ENCODE measurements at regions not wholly inside any gene's neighbourhood (a gene's known extent, or its start where the extent isn't known, plus 50 kb on each side); places are given as distances from the start of the nearest gene placed in this dataset.

DNA sequence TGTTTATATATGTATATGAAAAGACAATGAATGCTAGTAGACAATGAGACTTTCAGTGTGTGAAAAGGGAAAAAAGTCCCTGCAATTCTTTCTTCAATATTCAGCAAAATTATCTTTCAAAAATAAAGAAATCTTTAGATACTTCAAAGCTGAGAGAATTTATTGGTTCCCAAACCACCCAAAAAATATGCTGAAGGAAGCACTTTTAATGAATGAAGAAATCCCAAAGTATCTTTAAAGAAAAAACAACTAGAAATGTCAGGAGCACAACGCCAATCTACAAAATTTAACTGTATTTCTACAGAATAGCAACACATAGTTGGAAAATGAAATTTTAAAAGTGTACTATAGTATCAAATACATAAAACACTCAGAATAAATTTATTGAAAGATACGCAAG lies 142.3 kb upstream of the CHRM3 start:
- no peak overlapping the region for H3K27ac ChIP-seq (ENCODE audit: low read length)
- H3K27me3 ChIP-seq (ENCODE audit: control insufficient read depth, insufficient read depth, low read length): no peaks in the 10 kb centered on the region
- H3K9me3 ChIP-seq (ENCODE audit: control insufficient read depth, low read depth, low read length): no peaks in the 10 kb centered on the region
- WGBS (ENCODE audit: insufficient coverage, low lambda C conversion rate): 100% methylated on average over 2 of the region's 2 CpGs
- H3K36me3 ChIP-seq (ENCODE audit: control insufficient read depth, insufficient read depth, low read length): no peaks in the 10 kb centered on the region
- H3K4me1 ChIP-seq (ENCODE audit: control insufficient read depth, insufficient read depth, low read length): no peaks in the 10 kb centered on the region
- H3K4me3 ChIP-seq (ENCODE audit: low read length): no peak overlapping the region
- no peak for DNase-seq

- DNase-seq: no peak
- WGBS (ENCODE audit: insufficient coverage, low lambda C conversion rate): 80% methylated on average over 1 of the region's 2 CpGs
- H3K4me1 ChIP-seq (ENCODE audit: control insufficient read depth, insufficient read depth, low read length): no peaks in the 10 kb centered on the region
- no peaks in the 10 kb centered on the region for H3K27me3 ChIP-seq (ENCODE audit: control insufficient read depth, insufficient read depth, low read length)
- H3K9me3 ChIP-seq (ENCODE audit: control insufficient read depth, low read depth, low read length): no peaks in the 10 kb centered on the region
- H3K36me3 ChIP-seq (ENCODE audit: control insufficient read depth, insufficient read depth, low read length): no peaks in the 10 kb centered on the region
- H3K4me3 ChIP-seq (ENCODE audit: low read length): no peak overlapping the region
- H3K27ac ChIP-seq (ENCODE audit: low read length): no peak overlapping the region
Observed at GRCh38 chr1:239243006-239243405, 143.4 kb upstream of the CHRM3 start.

GRCh38 chr1:239242404-239242803 lies 144.0 kb upstream of the CHRM3 start:
- no peaks in the 10 kb centered on the region for H3K36me3 ChIP-seq (ENCODE audit: control insufficient read depth, insufficient read depth, low read length)
- H3K4me1 ChIP-seq (ENCODE audit: control insufficient read depth, insufficient read depth, low read length): no peaks in the 10 kb centered on the region
- no peak overlapping the region for H3K27ac ChIP-seq (ENCODE audit: low read length)
- no peaks in the 10 kb centered on the region for H3K9me3 ChIP-seq (ENCODE audit: control insufficient read depth, low read depth, low read length)
- DNase-seq: no peak
- H3K27me3 ChIP-seq (ENCODE audit: control insufficient read depth, insufficient read depth, low read length): no peaks in the 10 kb centered on the region
- H3K4me3 ChIP-seq (ENCODE audit: low read length): no peak overlapping the region

DNA sequence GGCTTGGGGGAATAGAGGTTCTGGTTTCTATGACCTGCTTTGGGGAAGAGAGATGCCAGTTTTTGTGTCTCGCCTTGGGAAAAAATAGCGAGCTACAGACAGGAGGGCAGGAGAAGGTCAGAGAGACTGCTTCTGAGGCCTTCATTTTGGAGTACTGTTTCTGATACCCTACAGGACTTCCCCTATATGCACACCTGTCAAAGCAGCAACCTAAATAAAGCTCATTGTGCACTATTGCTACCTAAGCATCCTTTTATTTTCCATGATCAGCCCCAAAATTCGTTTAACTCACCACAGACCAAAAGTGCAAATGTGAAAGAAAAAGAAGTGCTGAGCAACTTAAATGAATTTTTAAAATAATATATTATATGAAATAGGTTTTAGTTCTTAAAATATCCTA lies 145.6 kb upstream of the CHRM3 start:
- H3K9me3 ChIP-seq (ENCODE audit: control insufficient read depth, low read depth, low read length): no peaks in the 10 kb centered on the region
- H3K27ac ChIP-seq (ENCODE audit: low read length): no peak overlapping the region
- no peak for DNase-seq
- no peaks in the 10 kb centered on the region for H3K4me1 ChIP-seq (ENCODE audit: control insufficient read depth, insufficient read depth, low read length)
- 100% methylated on average over 2 of the region's 3 CpGs for WGBS (ENCODE audit: insufficient coverage, low lambda C conversion rate)
- no peaks in the 10 kb centered on the region for H3K27me3 ChIP-seq (ENCODE audit: control insufficient read depth, insufficient read depth, low read length)
- H3K36me3 ChIP-seq (ENCODE audit: control insufficient read depth, insufficient read depth, low read length): no peaks in the 10 kb centered on the region
- H3K4me3 ChIP-seq (ENCODE audit: low read length): no peak overlapping the region

- Histone ChIP-seq H3K4me1 (ENCODE audit: control insufficient read depth, insufficient read depth, low read length) (no peaks in the 10 kb centered on the region), H3K4me3 (ENCODE audit: low read length) (no peak overlapping the region), H3K27me3 (ENCODE audit: control insufficient read depth, insufficient read depth, low read length) (no peaks in the 10 kb centered on the region), H3K36me3 (ENCODE audit: control insufficient read depth, insufficient read depth, low read length) (no peaks in the 10 kb centered on the region), H3K27ac (ENCODE audit: low read length) (no peak overlapping the region), H3K9me3 (ENCODE audit: control insufficient read depth, low read depth, low read length) (no peaks in the 10 kb centered on the region)
- no peak for DNase-seq
Observed at GRCh38 chr1:239239529-239239928, 146.8 kb upstream of the CHRM3 start.

- H3K4me1 ChIP-seq (ENCODE audit: control insufficient read depth, insufficient read depth, low read length): peaks cover 3% of the 10 kb centered on the region
- WGBS (ENCODE audit: insufficient coverage, low lambda C conversion rate): 86% methylated on average over 5 of the region's 9 CpGs
- no peaks in the 10 kb centered on the region for H3K27me3 ChIP-seq (ENCODE audit: control insufficient read depth, insufficient read depth, low read length)
- no peaks in the 10 kb centered on the region for H3K9me3 ChIP-seq (ENCODE audit: control insufficient read depth, low read depth, low read length)
- H3K27ac ChIP-seq (ENCODE audit: low read length): no peak overlapping the region
- no peak for DNase-seq
- H3K4me3 ChIP-seq (ENCODE audit: low read length): no peak overlapping the region
- H3K36me3 ChIP-seq (ENCODE audit: control insufficient read depth, insufficient read depth, low read length): no peaks in the 10 kb centered on the region
Observed at GRCh38 chr1:239237912-239238311, 148.5 kb upstream of the CHRM3 start.

- Histone ChIP-seq H3K9me3 (ENCODE audit: control insufficient read depth, low read depth, low read length) (no peaks in the 10 kb centered on the region), H3K4me1 (ENCODE audit: control insufficient read depth, insufficient read depth, low read length) (peaks cover 6% of the 10 kb centered on the region), H3K36me3 (ENCODE audit: control insufficient read depth, insufficient read depth, low read length) (no peaks in the 10 kb centered on the region), H3K27ac (ENCODE audit: low read length) (no peak overlapping the region), H3K4me3 (ENCODE audit: low read length) (no peak overlapping the region), H3K27me3 (ENCODE audit: control insufficient read depth, insufficient read depth, low read length) (no peaks in the 10 kb centered on the region)
- WGBS (ENCODE audit: insufficient coverage, low lambda C conversion rate): no CpG with 5 or more reads among the region's 2 CpGs
- DNase-seq: peak; percentile 40 to 65
Observed at GRCh38 chr1:239233626-239234025, 152.7 kb upstream of the CHRM3 start.

DNA sequence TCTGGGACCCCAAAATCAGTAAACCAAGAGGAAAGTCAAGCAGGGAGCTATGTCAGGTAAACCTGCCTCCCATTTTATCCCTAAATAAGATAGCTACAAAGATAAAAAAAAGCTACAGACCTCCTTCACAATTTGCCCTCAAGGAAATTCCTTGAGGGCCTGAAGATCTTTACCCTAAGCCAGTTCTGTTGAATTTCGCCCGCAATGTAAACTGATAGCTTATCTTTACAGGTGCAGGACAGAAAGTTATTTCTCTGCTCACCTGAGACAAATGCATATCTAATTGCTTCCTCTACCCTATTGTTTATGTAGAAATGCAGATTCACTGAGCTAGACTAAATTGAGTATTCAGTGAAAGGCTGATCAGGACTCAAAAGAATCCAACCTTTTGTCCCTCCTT lies 153.4 kb upstream of the CHRM3 start:
- Histone ChIP-seq H3K36me3 (ENCODE audit: control insufficient read depth, insufficient read depth, low read length) (no peaks in the 10 kb centered on the region), H3K9me3 (ENCODE audit: control insufficient read depth, low read depth, low read length) (no peaks in the 10 kb centered on the region), H3K4me1 (ENCODE audit: control insufficient read depth, insufficient read depth, low read length) (peaks cover 6% of the 10 kb centered on the region), H3K27ac (ENCODE audit: low read length) (no peak overlapping the region), H3K27me3 (ENCODE audit: control insufficient read depth, insufficient read depth, low read length) (no peaks in the 10 kb centered on the region), H3K4me3 (ENCODE audit: low read length) (no peak overlapping the region)
- WGBS (ENCODE audit: insufficient coverage, low lambda C conversion rate): 20% methylated on average over 2 of the region's 2 CpGs
- peak; percentile 5 to 9 for DNase-seq

DNA sequence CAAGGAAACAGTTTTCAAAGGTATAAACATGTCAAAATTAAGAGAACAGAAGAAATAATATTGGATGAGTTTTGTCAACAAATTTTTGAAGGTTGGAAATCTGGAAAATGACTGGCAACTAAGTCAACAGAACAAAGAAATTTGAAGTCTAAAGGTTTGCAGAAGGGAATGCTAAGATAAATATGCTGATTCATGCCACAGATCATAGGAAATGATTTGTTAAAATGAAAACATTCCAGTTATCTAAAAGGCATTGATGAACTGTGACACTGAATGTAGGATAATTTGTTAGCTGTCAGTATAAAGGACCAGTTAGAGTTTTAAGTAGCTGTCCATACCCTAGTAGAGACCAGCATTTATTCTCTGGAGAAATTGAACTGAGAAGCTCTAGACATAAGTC lies 157.9 kb upstream of the CHRM3 start:
- DNase-seq: no peak
- H3K4me1 ChIP-seq (ENCODE audit: control insufficient read depth, insufficient read depth, low read length): peaks cover 6% of the 10 kb centered on the region
- H3K4me3 ChIP-seq (ENCODE audit: low read length): no peak overlapping the region
- no peak overlapping the region for H3K27ac ChIP-seq (ENCODE audit: low read length)
- peaks cover 18% of the 10 kb centered on the region for H3K9me3 ChIP-seq (ENCODE audit: control insufficient read depth, low read depth, low read length)
- no peaks in the 10 kb centered on the region for H3K27me3 ChIP-seq (ENCODE audit: control insufficient read depth, insufficient read depth, low read length)
- H3K36me3 ChIP-seq (ENCODE audit: control insufficient read depth, insufficient read depth, low read length): no peaks in the 10 kb centered on the region

GRCh38 chr1:239225396-239225795 lies 161.0 kb upstream of the CHRM3 start:
- Histone ChIP-seq H3K4me1 (ENCODE audit: control insufficient read depth, insufficient read depth, low read length) (no peaks in the 10 kb centered on the region), H3K36me3 (ENCODE audit: control insufficient read depth, insufficient read depth, low read length) (no peaks in the 10 kb centered on the region), H3K9me3 (ENCODE audit: control insufficient read depth, low read depth, low read length) (peaks cover 25% of the 10 kb centered on the region), H3K27ac (ENCODE audit: low read length) (no peak overlapping the region), H3K4me3 (ENCODE audit: low read length) (no peak overlapping the region), H3K27me3 (ENCODE audit: control insufficient read depth, insufficient read depth, low read length) (no peaks in the 10 kb centered on the region)
- DNase-seq: no peak
- WGBS (ENCODE audit: insufficient coverage, low lambda C conversion rate): 100% methylated on average over 1 of the region's 2 CpGs

DNA sequence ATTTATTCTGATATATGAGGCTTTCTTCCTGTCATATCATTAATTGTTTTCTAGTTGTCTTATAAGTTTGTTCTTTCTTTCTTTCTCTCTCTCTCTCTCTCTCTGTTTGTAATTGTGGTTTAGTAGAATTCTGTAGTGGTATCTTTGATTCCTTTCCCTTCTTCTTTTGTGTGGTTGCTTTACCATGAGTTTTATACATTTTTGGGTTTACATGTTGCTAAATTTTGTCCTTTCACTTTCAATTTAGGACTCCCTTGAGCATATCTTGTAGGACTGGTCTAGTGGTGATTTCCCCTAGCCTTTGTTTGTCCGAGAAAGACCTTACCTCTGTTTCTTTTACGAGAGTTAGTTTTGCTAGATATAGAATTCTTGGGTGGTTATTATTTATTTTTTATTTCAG lies 162.3 kb upstream of the CHRM3 start:
- no peak for DNase-seq
- Histone ChIP-seq H3K9me3 (ENCODE audit: control insufficient read depth, low read depth, low read length) (peaks cover 26% of the 10 kb centered on the region), H3K4me1 (ENCODE audit: control insufficient read depth, insufficient read depth, low read length) (no peaks in the 10 kb centered on the region), H3K4me3 (ENCODE audit: low read length) (no peak overlapping the region), H3K27ac (ENCODE audit: low read length) (no peak overlapping the region), H3K27me3 (ENCODE audit: control insufficient read depth, insufficient read depth, low read length) (no peaks in the 10 kb centered on the region), H3K36me3 (ENCODE audit: control insufficient read depth, insufficient read depth, low read length) (no peaks in the 10 kb centered on the region)
- WGBS (ENCODE audit: insufficient coverage, low lambda C conversion rate): 100% methylated on average over 2 of the region's 2 CpGs
